ENCODE measurements at regions not wholly inside any gene's neighbourhood (a gene's known extent, or its start where the extent isn't known, plus 50 kb on each side); places are given as distances from the start of the nearest gene placed in this dataset.

GRCh38 chr17:51496378-51496777, 236.0 kb downstream of the UTP18 start:
- DNase-seq, result no peak

- no peak for DNase-seq
Observed at GRCh38 chr17:51499897-51500296, 239.6 kb downstream of the UTP18 start.

- no peak for DNase-seq
Observed at GRCh38 chr17:51500454-51500853, 240.1 kb downstream of the UTP18 start.

GRCh38 chr17:51505450-51505849, 245.1 kb downstream of the UTP18 start:
- no peak for DNase-seq

GRCh38 chr17:51507444-51507843, 247.1 kb downstream of the UTP18 start:
- DNase-seq, result no peak

GRCh38 chr17:51508048-51508447, 247.7 kb downstream of the UTP18 start:
- no peak for DNase-seq

- no peak for DNase-seq
Observed at GRCh38 chr17:51510940-51511339, 250.6 kb downstream of the UTP18 start.

GRCh38 chr17:51512220-51512907, 252.0 kb downstream of the UTP18 start:
- no peak for DNase-seq

- no peak for DNase-seq
Observed at GRCh38 chr17:51516924-51517323, 256.6 kb downstream of the UTP18 start.

GRCh38 chr17:51524524-51524923, 264.2 kb downstream of the UTP18 start:
- no peak for DNase-seq

- DNase-seq, result no peak
Observed at GRCh38 chr17:51526507-51526906, 266.2 kb downstream of the UTP18 start.

GRCh38 chr17:51527225-51527982, 267.1 kb downstream of the UTP18 start:
- no peak for DNase-seq

GRCh38 chr17:51528111-51528510, 267.8 kb downstream of the UTP18 start:
- DNase-seq, result no peak

- no peak for DNase-seq
Observed at GRCh38 chr17:51533219-51533618, 272.9 kb downstream of the UTP18 start.

- no peak for DNase-seq
Observed at GRCh38 chr17:51533821-51534220, 273.5 kb downstream of the UTP18 start.

GRCh38 chr17:51536627-51537026, 276.3 kb downstream of the UTP18 start:
- DNase-seq, result no peak

- DNase-seq, result no peak
Observed at GRCh38 chr17:51537996-51538550, 277.7 kb downstream of the UTP18 start.

- DNase-seq, result no peak
Observed at GRCh38 chr17:51540151-51540550, 279.8 kb downstream of the UTP18 start.

- no peak for DNase-seq
Observed at GRCh38 chr17:51541215-51541614, 280.9 kb downstream of the UTP18 start.

- DNase-seq, result no peak
Observed at GRCh38 chr17:51546114-51546513, 285.8 kb downstream of the UTP18 start.

- no peak for DNase-seq
Observed at GRCh38 chr17:51548125-51548524, 287.8 kb downstream of the UTP18 start.

GRCh38 chr17:51555153-51555552, 294.8 kb downstream of the UTP18 start:
- DNase-seq, result no peak

- DNase-seq, result no peak
Observed at GRCh38 chr17:51559778-51560177, 299.4 kb downstream of the UTP18 start.

- DNase-seq, result no peak
Observed at GRCh38 chr17:51560398-51560797, 300.1 kb downstream of the UTP18 start.

Measured in stimulated activated CD4-positive, alpha-beta T cell treated with anti-CD3 and anti-CD28 coated beads, Interleukin-12 subunit alpha, Interleukin-12 subunit beta, amount 100 ng/mL, for 4 hours (primary cell).